B cell (primary cell): ENCODE measurements at regions not wholly inside any gene's neighbourhood (a gene's known extent, or its start where the extent isn't known, plus 50 kb on each side); places are given as distances from the start of the nearest gene placed in this dataset.

Experiments
- ATAC-seq: fragments of 200-7000 bp; cut with Tn5 transposase; one replicate; pipeline ENCODE4 v1.10.0; 2021; ENCODE audit warnings: low read depth, mild to moderate bottlenecking, moderate number of reproducible peaks, moderate library complexity
- CTCF ChIA-PET: fragments of 350-600 bp; sonication (Branson Sonifier 250); formaldehyde crosslinking; loops from one replicate; lab custom pipeline; 2021; ENCODE audit warnings: antibody characterized with exemption, inconsistent platforms; lab: Charles Lee
- POLR2A ChIA-PET: fragments of 350-600 bp; sonication (Branson Sonifier 250); formaldehyde crosslinking; loops from one replicate; lab custom pipeline; 2021; ENCODE audit warnings: antibody characterized with exemption; lab: Charles Lee
- DNase-seq: peaks from one replicate; pipeline ENCODE4 v3.0.0; 2013
- H2AFZ ChIP-seq: 2 replicates; pipeline ENCODE4 v1.6.1; 2012; ENCODE audit warnings: mild to moderate bottlenecking, low read depth, low read length; ENCODE audit not compliant: insufficient read depth, poor library complexity, severe bottlenecking
- H3K27ac ChIP-seq, 2 donors: 1 replicate in 1 of 2; 2 replicates in 1 of 2; pipeline ENCODE4 v1.5.1; 2012 to 2013; ENCODE audit warnings: low read length in 2 of 2, mild to moderate bottlenecking in 2 of 2, moderate library complexity in 1 of 2
- H3K27me3 ChIP-seq, 4 experiments: fragments of 200-600 bp in 1 of 4; sonication (generic) in 1 of 4; replicated peaks in 1 of 4; 1 replicate in 2 of 4; 2 replicates in 2 of 4; pipeline versions ENCODE4 v1.6.1 to v1.7.0; 2013 to 2016; ENCODE audit warnings: low read length in 3 of 4, mild to moderate bottlenecking in 2 of 4, mixed read lengths in 1 of 4, moderate library complexity in 1 of 4; ENCODE audit not compliant: insufficient read depth in 4 of 4, control insufficient read depth in 3 of 4; ENCODE audit errors: control extremely low read depth in 1 of 4
- H3K36me3 ChIP-seq, 2 experiments: replicated peaks in 1 of 2; 1 replicate in 1 of 2; 2 replicates in 1 of 2; pipeline versions ENCODE4 v1.6.1 to v1.7.1; 2013; ENCODE audit warnings: low read length in 1 of 2; ENCODE audit not compliant: insufficient read depth in 2 of 2, control insufficient read depth in 1 of 2; ENCODE audit errors: control extremely low read depth in 1 of 2, extremely low read depth in 1 of 2
- H3K4me1 ChIP-seq, 2 donors: fragments of 200-600 bp in 1 of 2; sonication (generic) in 1 of 2; 1 replicate in 1 of 2; 2 replicates in 1 of 2; pipeline versions ENCODE4 v1.5.1 to v1.6.1; 2013 to 2017; ENCODE audit warnings: low read length in 2 of 2; ENCODE audit not compliant: control insufficient read depth in 2 of 2, insufficient read depth in 2 of 2
- H3K4me2 ChIP-seq: replicated peaks from 2 replicates; pipeline ENCODE3; 2012; ENCODE audit warnings: mild to moderate bottlenecking, low read depth, low read length; ENCODE audit not compliant: poor library complexity, severe bottlenecking
- H3K4me3 ChIP-seq, 5 experiments: fragments of 200-600 bp in 1 of 5; sonication (generic) in 1 of 5; 1 replicate in 3 of 5; 2 replicates in 2 of 5; pipeline versions ENCODE4 v1.5.1 to v1.7.0; 2011 to 2016; ENCODE audit warnings: low read length in 4 of 5, mild to moderate bottlenecking in 4 of 5, low read depth in 2 of 5, control low read depth in 1 of 5, moderate library complexity in 1 of 5; ENCODE audit not compliant: insufficient read depth in 1 of 5; ENCODE audit errors: control extremely low read depth in 1 of 5, extremely low read depth in 1 of 5
- H3K79me2 ChIP-seq: fragments of 200-600 bp; sonication (generic); one replicate; pipeline ENCODE4 v1.6.0; 2016; ENCODE audit warnings: low read length; ENCODE audit not compliant: control insufficient read depth, insufficient read depth
- H3K9ac ChIP-seq: fragments of 200-600 bp; sonication (generic); 2 replicates; pipeline ENCODE4 v1.6.1; 2017; ENCODE audit warnings: mild to moderate bottlenecking, low read length, moderate library complexity
- H3K9me3 ChIP-seq, 3 donors: one replicate each; pipeline versions ENCODE4 v1.6.1 to v1.7.1; 2013; ENCODE audit warnings: low read length in 2 of 3; ENCODE audit not compliant: control insufficient read depth in 2 of 3, insufficient read depth in 1 of 3; ENCODE audit errors: control extremely low read depth in 1 of 3
- H4K20me1 ChIP-seq: 2 replicates; pipeline ENCODE4 v1.6.0; 2012; ENCODE audit warnings: mild to moderate bottlenecking, low read length; ENCODE audit not compliant: insufficient read depth, control insufficient read depth, poor library complexity, severe bottlenecking
- H3K27ac Mint-ChIP-seq: one replicate; pipeline ENCODE4 v1.8.0; 2021; ENCODE audit warnings: mixed read lengths
- H3K27me3 Mint-ChIP-seq: one replicate; pipeline ENCODE4 v1.8.0; 2021; ENCODE audit warnings: mixed read lengths
- H3K4me1 Mint-ChIP-seq: one replicate; pipeline ENCODE4 v1.8.0; 2021; ENCODE audit warnings: mixed read lengths
- H3K4me3 Mint-ChIP-seq: one replicate; pipeline ENCODE4 v1.8.0; 2021; ENCODE audit warnings: mixed read lengths
- H3K9me3 Mint-ChIP-seq: one replicate; pipeline ENCODE4 v1.8.0; 2022; ENCODE audit warnings: mixed read lengths; ENCODE audit not compliant: insufficient read depth
- CTCF ChIP-seq: fragments of 200-600 bp; IDR thresholded peaks from one replicate; pipeline ENCODE4 v1.8.0; 2022; ENCODE audit warnings: antibody characterized with exemption, mild to moderate bottlenecking
- EZH2 ChIP-seq: IDR thresholded peaks from 2 replicates; pipeline ENCODE4 v1.6.1; 2012; ENCODE audit warnings: borderline replicate concordance, low read depth, mild to moderate bottlenecking, moderate library complexity, low read length; ENCODE audit not compliant: insufficient read depth, poor library complexity, severe bottlenecking
- WGBS: methylation state at CpG from one replicate; pipeline ENCODE4 v1.1.5; 2013; ENCODE audit warnings: missing lambda C conversion rate; ENCODE audit not compliant: insufficient coverage; 5-methylcytosine and 5-hydroxymethylcytosine counted together
- intact Hi-C: fragments of 100-400 bp; cut with micrococcal nuclease; formaldehyde crosslinking; loops from one replicate; pipeline ENCODE4 v1.10.0; 2022

GRCh38 chr6:56346958-56347357 is 99.6 kb upstream of the COL21A1 start:
- ChIA-PET POLR2A (no interaction called here), CTCF (no interaction called here)
- intact Hi-C loops = no loop called here
- Mint-ChIP-seq H3K27me3 (peaks cover 10% of the 10 kb centered on the region), H3K9me3 (no peaks in the 10 kb centered on the region), H3K4me1 (no peaks in the 10 kb centered on the region), H3K4me3 (no peak overlapping the region), H3K27ac (no peak overlapping the region)
- TF ChIP-seq CTCF = no peak
- TF ChIP-seq EZH2 = no peak
- H3K27ac ChIP-seq = no peak overlapping the region
- no peaks in the 10 kb centered on the region for H3K36me3 ChIP-seq
- H3K27me3 ChIP-seq = peaks cover 0 to 8% (median 0%) of the 10 kb centered on the region in 4 experiments
- no peaks in the 10 kb centered on the region for H3K9me3 ChIP-seq
- no peaks in the 10 kb centered on the region for H3K4me1 ChIP-seq
- no peak overlapping the region for H3K4me3 ChIP-seq
- ATAC-seq (no peak), DNase-seq (no peak)
- no peaks in the 10 kb centered on the region for H3K79me2 ChIP-seq
- no peak overlapping the region for H3K9ac ChIP-seq
- no peaks in the 10 kb centered on the region for H4K20me1 ChIP-seq
- 89% methylated on average over 4 of the region's 4 CpGs for WGBS
- no peak overlapping the region for H2AFZ ChIP-seq
- H3K4me2 ChIP-seq = no peak overlapping the region

GRCh38 chr6:56345376-56345995 is 98.1 kb upstream of the COL21A1 start:
- H3K9ac ChIP-seq = no peak overlapping the region
- no peaks in the 10 kb centered on the region for H3K4me1 Mint-ChIP-seq
- no peaks in the 10 kb centered on the region for H3K9me3 ChIP-seq
- no peaks in the 10 kb centered on the region for H3K79me2 ChIP-seq
- no peak overlapping the region for H2AFZ ChIP-seq
- no peak overlapping the region for H3K27ac ChIP-seq
- ATAC-seq = no peak
- H3K9me3 Mint-ChIP-seq = no peaks in the 10 kb centered on the region
- peaks cover 10% of the 10 kb centered on the region for H3K27me3 Mint-ChIP-seq
- WGBS = 80% methylated on average over 1 of the region's 6 CpGs
- H3K4me2 ChIP-seq = no peak overlapping the region
- no peak for DNase-seq
- H3K4me3 ChIP-seq = no peak overlapping the region
- H3K4me3 Mint-ChIP-seq = no peak overlapping the region
- H3K27ac Mint-ChIP-seq = no peak overlapping the region
- TF ChIP-seq CTCF (no peak), EZH2 (no peak)
- H4K20me1 ChIP-seq = no peaks in the 10 kb centered on the region
- ChIA-PET POLR2A (no interaction called here), CTCF (no interaction called here)
- peaks cover 0 to 8% (median 0%) of the 10 kb centered on the region in 4 experiments for H3K27me3 ChIP-seq
- intact Hi-C loops = no loop called here
- no peaks in the 10 kb centered on the region for H3K4me1 ChIP-seq
- no peaks in the 10 kb centered on the region for H3K36me3 ChIP-seq
